ENCODE measurements at regions not wholly inside any gene's neighbourhood (a gene's known extent, or its start where the extent isn't known, plus 50 kb on each side); places are given as distances from the start of the nearest gene placed in this dataset.

GRCh38 chr18:34038086-34038485, 186.6 kb downstream of the NOL4 start:
- H3K4me1 Mint-ChIP-seq = no peaks in the 10 kb centered on the region
- peaks cover 10 to 12% of the 10 kb centered on the region in 2 donors for H3K9me3 Mint-ChIP-seq
- no peak overlapping the region for H3K27ac Mint-ChIP-seq
- no peak for DNase-seq
- no peak for ATAC-seq
- no peak overlapping the region for H3K4me3 Mint-ChIP-seq
- H3K27me3 Mint-ChIP-seq = no peaks in the 10 kb centered on the region

GRCh38 chr18:34033968-34034367, 190.7 kb downstream of the NOL4 start:
- H3K9me3 Mint-ChIP-seq = peaks cover 12 to 19% of the 10 kb centered on the region in 2 donors
- H3K27ac Mint-ChIP-seq = no peak overlapping the region
- H3K27me3 Mint-ChIP-seq = no peaks in the 10 kb centered on the region
- ATAC-seq = no peak
- H3K4me3 Mint-ChIP-seq = no peak overlapping the region
- no peak for DNase-seq
- no peaks in the 10 kb centered on the region for H3K4me1 Mint-ChIP-seq

- Mint-ChIP-seq H3K9me3 (peaks cover 17 to 19% of the 10 kb centered on the region in 2 donors), H3K4me3 (no peak overlapping the region), H3K4me1 (no peaks in the 10 kb centered on the region), H3K27me3 (no peaks in the 10 kb centered on the region), H3K27ac (no peak overlapping the region)
- ATAC-seq (no peak), DNase-seq (no peak)
These were observed 192.9 kb downstream of the NOL4 start for GRCh38 chr18:34031810-34032209.

GRCh38 chr18:34028324-34028723, 196.4 kb downstream of the NOL4 start:
- Mint-ChIP-seq H3K9me3 (peaks cover 8 to 10% of the 10 kb centered on the region in 2 donors), H3K27me3 (no peaks in the 10 kb centered on the region), H3K4me3 (no peak overlapping the region), H3K27ac (no peak overlapping the region), H3K4me1 (no peaks in the 10 kb centered on the region)
- DNase-seq (no peak), ATAC-seq (no peak)

- ATAC-seq (no peak), DNase-seq (no peak)
- Mint-ChIP-seq H3K27me3 (no peaks in the 10 kb centered on the region), H3K27ac (no peak overlapping the region), H3K4me1 (no peaks in the 10 kb centered on the region), H3K9me3 (peaks cover 0 to 9% of the 10 kb centered on the region in 2 donors), H3K4me3 (no peak overlapping the region)
These were observed 199.4 kb downstream of the NOL4 start for GRCh38 chr18:34025191-34025801.

- DNase-seq = no peak
- Mint-ChIP-seq H3K4me1 (no peaks in the 10 kb centered on the region), H3K27me3 (no peaks in the 10 kb centered on the region), H3K27ac (no peak overlapping the region), H3K4me3 (no peak overlapping the region), H3K9me3 (peaks cover 0 to 9% of the 10 kb centered on the region in 2 donors)
- ATAC-seq = no peak
These were observed 201.2 kb downstream of the NOL4 start for GRCh38 chr18:34023471-34023870.

GRCh38 chr18:34018336-34018735, 206.4 kb downstream of the NOL4 start:
- H3K27me3 Mint-ChIP-seq = no peaks in the 10 kb centered on the region
- no peak overlapping the region for H3K27ac Mint-ChIP-seq
- ATAC-seq = no peak
- peaks cover 0 to 2% of the 10 kb centered on the region in 2 donors for H3K9me3 Mint-ChIP-seq
- no peaks in the 10 kb centered on the region for H3K4me1 Mint-ChIP-seq
- DNase-seq = no peak
- no peak overlapping the region for H3K4me3 Mint-ChIP-seq

GRCh38 chr18:34003687-34004086, 221.0 kb downstream of the NOL4 start:
- Mint-ChIP-seq H3K27me3 (no peaks in the 10 kb centered on the region), H3K27ac (no peak overlapping the region), H3K4me1 (no peaks in the 10 kb centered on the region), H3K9me3 (peaks cover 7 to 18% of the 10 kb centered on the region in 2 donors), H3K4me3 (no peak overlapping the region)
- ATAC-seq (no peak), DNase-seq (no peak)

GRCh38 chr18:34002130-34002529, 222.6 kb downstream of the NOL4 start:
- Mint-ChIP-seq H3K27ac (no peak overlapping the region), H3K4me1 (no peaks in the 10 kb centered on the region), H3K9me3 (peaks cover 7 to 18% of the 10 kb centered on the region in 2 donors), H3K27me3 (no peaks in the 10 kb centered on the region), H3K4me3 (no peak overlapping the region)
- DNase-seq (no peak), ATAC-seq (no peak)

GRCh38 chr18:34001376-34001775, 223.3 kb downstream of the NOL4 start:
- DNase-seq = no peak
- Mint-ChIP-seq H3K27me3 (no peaks in the 10 kb centered on the region), H3K4me1 (no peaks in the 10 kb centered on the region), H3K4me3 (no peak overlapping the region), H3K9me3 (peaks cover 7 to 18% of the 10 kb centered on the region in 2 donors), H3K27ac (no peak overlapping the region)
- ATAC-seq = no peak

GRCh38 chr18:33987206-33987605, 237.5 kb downstream of the NOL4 start:
- Mint-ChIP-seq H3K27ac (no peak overlapping the region), H3K27me3 (no peaks in the 10 kb centered on the region)
- DNase-seq = no peak

GRCh38 chr18:33983126-33983525, 241.6 kb downstream of the NOL4 start:
- H3K4me1 Mint-ChIP-seq = no peaks in the 10 kb centered on the region

More at GRCh38 chr18:33987206-33987605, 237.5 kb downstream of the NOL4 start:
- Mint-ChIP-seq H3K9me3 (peaks cover 5 to 18% of the 10 kb centered on the region in 2 donors), H3K4me1 (no peaks in the 10 kb centered on the region), H3K4me3 (no peak overlapping the region)
- ATAC-seq = no peak

GRCh38 chr18:33960417-33960816, 264.3 kb downstream of the NOL4 start:
- no peak for ATAC-seq
- no peaks in the 10 kb centered on the region for H3K4me1 Mint-ChIP-seq
- H3K4me3 Mint-ChIP-seq = no peak overlapping the region
- no peaks in the 10 kb centered on the region for H3K27me3 Mint-ChIP-seq
- DNase-seq = no peak
- no peak overlapping the region for H3K27ac Mint-ChIP-seq
- H3K9me3 Mint-ChIP-seq = peaks cover 0 to 6% of the 10 kb centered on the region in 2 donors

More at GRCh38 chr18:33983126-33983525, 241.6 kb downstream of the NOL4 start:
- H3K9me3 Mint-ChIP-seq = peaks cover 9 to 11% of the 10 kb centered on the region in 2 donors
- no peak for ATAC-seq
- H3K4me3 Mint-ChIP-seq = no peak overlapping the region
- H3K27me3 Mint-ChIP-seq = no peaks in the 10 kb centered on the region
- DNase-seq = no peak
- no peak overlapping the region for H3K27ac Mint-ChIP-seq

- Mint-ChIP-seq H3K4me1 (no peaks in the 10 kb centered on the region), H3K9me3 (peaks cover 0 to 6% of the 10 kb centered on the region in 2 donors), H3K4me3 (no peak overlapping the region), H3K27ac (no peak overlapping the region), H3K27me3 (no peaks in the 10 kb centered on the region)
- DNase-seq (no peak), ATAC-seq (no peak)
These were observed 265.1 kb downstream of the NOL4 start for GRCh38 chr18:33959609-33960008.

GRCh38 chr18:33957707-33958106, 267.0 kb downstream of the NOL4 start:
- no peak overlapping the region for H3K27ac Mint-ChIP-seq
- no peak overlapping the region for H3K4me3 Mint-ChIP-seq
- H3K9me3 Mint-ChIP-seq = peaks cover 6 to 8% of the 10 kb centered on the region in 2 donors
- DNase-seq (no peak), ATAC-seq (no peak)
- H3K4me1 Mint-ChIP-seq = no peaks in the 10 kb centered on the region
- H3K27me3 Mint-ChIP-seq = no peaks in the 10 kb centered on the region

- Mint-ChIP-seq H3K27ac (no peak overlapping the region), H3K4me3 (no peak overlapping the region), H3K9me3 (peaks cover 0 to 9% of the 10 kb centered on the region in 2 donors), H3K4me1 (no peaks in the 10 kb centered on the region), H3K27me3 (no peaks in the 10 kb centered on the region)
- ATAC-seq = no peak
- DNase-seq = no peak
These were observed 273.7 kb downstream of the NOL4 start for GRCh38 chr18:33951031-33951430.

GRCh38 chr18:33946336-33946735, 278.4 kb downstream of the NOL4 start:
- DNase-seq (no peak), ATAC-seq (no peak)
- H3K4me1 Mint-ChIP-seq = no peaks in the 10 kb centered on the region
- no peak overlapping the region for H3K27ac Mint-ChIP-seq
- H3K27me3 Mint-ChIP-seq = no peaks in the 10 kb centered on the region
- H3K4me3 Mint-ChIP-seq = no peak overlapping the region
- H3K9me3 Mint-ChIP-seq = peaks cover 0 to 4% of the 10 kb centered on the region in 2 donors
